Ovary (tissue), 3 donors: ENCODE measurements at regions not wholly inside any gene's neighbourhood (a gene's known extent, or its start where the extent isn't known, plus 50 kb on each side); places are given as distances from the start of the nearest gene placed in this dataset.

ENCODE experiments used
- CTCF ChIP-seq, 3 donors: fragments of 450-650 bp in 2 of 3; fragments of 200-600 bp in 1 of 3; IDR thresholded peaks; one replicate each; pipeline versions ENCODE4 v1.5.1 to v1.8.0; 2016 to 2022; ENCODE audit warnings: antibody characterized with exemption in 3 of 3, mild to moderate bottlenecking in 1 of 3
- EP300 ChIP-seq: sonication (generic); formaldehyde crosslinking; IDR thresholded peaks from one replicate; pipeline ENCODE4 v1.6.1; 2017; ENCODE audit warnings: antibody characterized with exemption
- POLR2A ChIP-seq: fragments of 450-650 bp; IDR thresholded peaks from one replicate; pipeline ENCODE4 v1.6.1; 2017; ENCODE audit warnings: antibody characterized with exemption, mild to moderate bottlenecking, moderate library complexity
- donor health status: DM: no; HTN: no; CAD: no.

- TF ChIP-seq CTCF (IDR thresholded peaks at IDR 0.05) (no peak), POLR2A (no peak), EP300 (no peak)
These were observed 153.4 kb downstream of the TMEM161B start for GRCh38 chr5:88115211-88115610.
